ENCODE measurements at regions not wholly inside any gene's neighbourhood (a gene's known extent, or its start where the extent isn't known, plus 50 kb on each side); places are given as distances from the start of the nearest gene placed in this dataset.

DNA sequence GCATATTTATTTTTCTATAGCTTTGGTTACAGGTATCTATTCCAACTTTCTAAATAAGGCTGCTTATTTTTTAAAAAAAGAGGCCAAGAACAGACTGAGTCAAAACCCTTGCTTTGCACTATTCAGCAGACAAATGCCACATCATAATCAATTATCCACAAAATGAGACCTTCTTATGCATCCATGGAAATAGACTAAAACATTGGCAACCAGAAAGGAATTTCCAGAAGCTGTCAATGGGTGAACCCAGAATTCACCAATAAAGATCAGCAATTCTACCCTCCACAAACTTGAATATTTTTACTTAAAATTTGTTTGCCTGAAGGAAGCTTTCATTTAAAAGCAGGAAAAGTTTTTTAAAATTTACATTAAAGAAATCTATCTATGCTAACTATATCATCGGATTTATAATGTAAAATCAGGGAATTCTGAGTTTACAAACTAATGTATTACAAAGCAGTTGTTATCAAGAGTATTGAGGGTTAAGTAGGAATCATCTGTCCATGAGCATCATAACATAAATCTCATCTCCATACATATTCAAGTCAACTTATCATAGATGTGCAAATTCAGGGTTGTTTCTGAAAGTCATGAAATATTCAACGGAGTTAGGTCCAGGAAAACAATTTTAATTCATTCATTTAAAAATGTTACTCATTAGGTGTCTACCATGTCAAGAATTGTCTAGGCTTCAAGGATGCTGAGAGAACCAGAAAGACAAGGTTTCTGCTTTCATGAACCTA lies 548.0 kb downstream of the SATB2 start:
- TF ChIP-seq, protein P1, sequence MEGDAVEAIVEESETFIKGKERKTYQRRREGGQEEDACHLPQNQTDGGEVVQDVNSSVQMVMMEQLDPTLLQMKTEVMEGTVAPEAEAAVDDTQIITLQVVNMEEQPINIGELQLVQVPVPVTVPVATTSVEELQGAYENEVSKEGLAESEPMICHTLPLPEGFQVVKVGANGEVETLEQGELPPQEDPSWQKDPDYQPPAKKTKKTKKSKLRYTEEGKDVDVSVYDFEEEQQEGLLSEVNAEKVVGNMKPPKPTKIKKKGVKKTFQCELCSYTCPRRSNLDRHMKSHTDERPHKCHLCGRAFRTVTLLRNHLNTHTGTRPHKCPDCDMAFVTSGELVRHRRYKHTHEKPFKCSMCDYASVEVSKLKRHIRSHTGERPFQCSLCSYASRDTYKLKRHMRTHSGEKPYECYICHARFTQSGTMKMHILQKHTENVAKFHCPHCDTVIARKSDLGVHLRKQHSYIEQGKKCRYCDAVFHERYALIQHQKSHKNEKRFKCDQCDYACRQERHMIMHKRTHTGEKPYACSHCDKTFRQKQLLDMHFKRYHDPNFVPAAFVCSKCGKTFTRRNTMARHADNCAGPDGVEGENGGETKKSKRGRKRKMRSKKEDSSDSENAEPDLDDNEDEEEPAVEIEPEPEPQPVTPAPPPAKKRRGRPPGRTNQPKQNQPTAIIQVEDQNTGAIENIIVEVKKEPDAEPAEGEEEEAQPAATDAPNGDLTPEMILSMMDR (IDR thresholded peaks at IDR 0.05 in 4 of 5, conservative IDR thresholded peaks at IDR 0.05 in 1 of 5), result no peak
- no peak for TF ChIP-seq POLR2A (IDR thresholded peaks at IDR 0.05)

All from gastrocnemius medialis (tissue), 4 donors.